Right atrium auricular region (tissue), 2 donors: ENCODE measurements at regions not wholly inside any gene's neighbourhood (a gene's known extent, or its start where the extent isn't known, plus 50 kb on each side); places are given as distances from the start of the nearest gene placed in this dataset.
A peak's percentile ranks its signal among the peaks of the same experiment; 100 is the strongest.
"Not testable (repeated sequence)": the region's sequence is repeated elsewhere in the genome, so short reads cannot be mapped to it uniquely, and the experiment has no call there.

Experiments used
- DNase-seq: peaks from one replicate; pipeline ENCODE4 v3.0.0-alpha.2; 2019; ENCODE audit warnings: low spot score
- H3K27ac ChIP-seq, 2 donors: fragments of 200-600 bp; sonication (generic); 1 replicate in 1 of 2; 2 replicates in 1 of 2; pipeline ENCODE4 v1.5.1; 2016 to 2019
- H3K27me3 ChIP-seq, 2 donors: fragments of 200-600 bp; sonication (generic); one replicate each; pipeline versions ENCODE4 v1.5.1 to v1.6.0; 2017 to 2019
- H3K36me3 ChIP-seq: fragments of 200-600 bp; sonication (generic); one replicate; pipeline ENCODE4 v1.5.1; 2016
- H3K4me1 ChIP-seq, 2 donors: fragments of 200-600 bp; sonication (generic); one replicate each; pipeline versions ENCODE4 v1.5.1 to v1.6.0; 2017 to 2019
- H3K4me3 ChIP-seq, 2 donors: fragments of 200-600 bp; sonication (generic); 1 replicate in 1 of 2; 2 replicates in 1 of 2; pipeline ENCODE4 v1.5.1; 2017 to 2019; ENCODE audit warnings: mild to moderate bottlenecking in 1 of 2, moderate library complexity in 1 of 2
- H3K9me3 ChIP-seq, 2 donors: fragments of 200-600 bp; sonication (generic); one replicate each; pipeline ENCODE4 v1.5.1; 2019
- TF ChIP-seq, protein P1 (sequence below), 2 donors: fragments of 200-600 bp; sonication (generic); IDR thresholded peaks; one replicate each; pipeline ENCODE4 v1.5.1; 2019; ENCODE audit warnings: antibody characterized with exemption in 2 of 2

DNA sequence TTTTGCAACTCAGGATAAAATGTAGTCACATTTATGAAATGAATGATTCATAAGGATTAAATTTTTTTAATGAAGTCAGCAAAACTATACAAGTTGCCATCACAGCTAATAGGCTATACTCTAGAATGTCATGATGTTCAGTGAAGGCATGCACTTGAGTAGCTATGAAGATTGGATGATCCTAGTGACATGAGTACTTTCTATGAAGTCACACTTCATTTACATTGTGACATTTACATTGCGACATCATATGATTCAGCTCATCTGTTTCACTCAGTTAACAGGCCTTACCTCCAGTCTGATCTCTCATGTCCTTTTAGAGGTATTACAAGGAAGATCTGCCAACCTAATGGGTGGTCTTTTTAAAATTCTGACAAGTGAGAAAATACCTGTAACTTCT is 82.7 kb upstream of the FGF13 start:
- H3K4me1 ChIP-seq, result no peaks in the 10 kb centered on the region
- TF ChIP-seq, protein P1, sequence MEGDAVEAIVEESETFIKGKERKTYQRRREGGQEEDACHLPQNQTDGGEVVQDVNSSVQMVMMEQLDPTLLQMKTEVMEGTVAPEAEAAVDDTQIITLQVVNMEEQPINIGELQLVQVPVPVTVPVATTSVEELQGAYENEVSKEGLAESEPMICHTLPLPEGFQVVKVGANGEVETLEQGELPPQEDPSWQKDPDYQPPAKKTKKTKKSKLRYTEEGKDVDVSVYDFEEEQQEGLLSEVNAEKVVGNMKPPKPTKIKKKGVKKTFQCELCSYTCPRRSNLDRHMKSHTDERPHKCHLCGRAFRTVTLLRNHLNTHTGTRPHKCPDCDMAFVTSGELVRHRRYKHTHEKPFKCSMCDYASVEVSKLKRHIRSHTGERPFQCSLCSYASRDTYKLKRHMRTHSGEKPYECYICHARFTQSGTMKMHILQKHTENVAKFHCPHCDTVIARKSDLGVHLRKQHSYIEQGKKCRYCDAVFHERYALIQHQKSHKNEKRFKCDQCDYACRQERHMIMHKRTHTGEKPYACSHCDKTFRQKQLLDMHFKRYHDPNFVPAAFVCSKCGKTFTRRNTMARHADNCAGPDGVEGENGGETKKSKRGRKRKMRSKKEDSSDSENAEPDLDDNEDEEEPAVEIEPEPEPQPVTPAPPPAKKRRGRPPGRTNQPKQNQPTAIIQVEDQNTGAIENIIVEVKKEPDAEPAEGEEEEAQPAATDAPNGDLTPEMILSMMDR (IDR thresholded peaks at IDR 0.05), result no peak
- H3K27me3 ChIP-seq, result no peaks in the 10 kb centered on the region
- no peak overlapping the region for H3K4me3 ChIP-seq
- H3K9me3 ChIP-seq, result no peaks in the 10 kb centered on the region
- H3K27ac ChIP-seq, result no peak overlapping the region
- no peaks in the 10 kb centered on the region for H3K36me3 ChIP-seq
- DNase-seq, result no peak

DNA sequence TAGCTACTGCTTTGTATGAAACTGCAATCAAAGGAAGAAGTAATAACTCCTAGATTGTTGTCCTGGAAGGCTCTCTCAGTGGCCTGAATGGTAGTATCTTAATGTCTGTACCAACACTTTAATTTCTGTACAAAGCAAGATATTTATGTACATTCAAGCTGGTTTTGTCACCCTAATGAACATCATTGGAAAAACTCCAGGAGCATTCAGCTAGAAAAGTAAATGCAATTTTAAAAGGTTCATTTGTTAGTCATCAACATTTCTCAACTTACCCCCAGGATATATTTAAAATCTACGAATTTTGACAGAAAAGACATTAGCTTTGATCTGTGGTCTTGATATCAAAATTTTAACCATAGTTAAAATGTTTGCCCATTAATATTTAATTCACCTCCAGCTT is 80.0 kb upstream of the FGF13 start:
- H3K27me3 ChIP-seq, result no peaks in the 10 kb centered on the region
- H3K27ac ChIP-seq, result no peak overlapping the region
- no peaks in the 10 kb centered on the region for H3K36me3 ChIP-seq
- TF ChIP-seq, protein P1 (IDR thresholded peaks at IDR 0.05), result no peak
- H3K4me3 ChIP-seq, result no peak overlapping the region
- DNase-seq, result no peak
- no peaks in the 10 kb centered on the region for H3K9me3 ChIP-seq
- no peaks in the 10 kb centered on the region for H3K4me1 ChIP-seq

DNA sequence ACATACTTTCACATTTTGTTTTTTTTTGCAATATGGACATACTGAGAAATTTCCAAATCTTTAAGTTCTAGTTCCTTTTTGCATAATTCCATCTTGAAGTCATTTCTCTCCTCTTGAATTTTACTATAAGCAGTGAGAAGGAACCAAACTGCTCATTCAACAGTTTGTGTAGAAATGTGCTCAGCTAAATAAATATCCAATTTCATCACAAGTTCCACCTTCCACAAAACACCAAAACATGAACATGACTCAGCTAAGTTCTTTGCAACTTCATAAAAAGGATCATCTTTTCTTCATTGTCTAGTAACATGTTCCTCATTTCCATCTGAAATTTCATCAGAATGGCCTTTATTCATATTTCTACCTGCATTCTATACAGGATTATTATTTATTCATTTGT is 77.3 kb upstream of the FGF13 start:
- H3K36me3 ChIP-seq, result no peaks in the 10 kb centered on the region
- no peak for DNase-seq
- no peak overlapping the region for H3K4me3 ChIP-seq
- H3K27ac ChIP-seq, result no peak overlapping the region
- H3K27me3 ChIP-seq, result no peaks in the 10 kb centered on the region
- no peaks in the 10 kb centered on the region for H3K9me3 ChIP-seq
- TF ChIP-seq, protein P1 (IDR thresholded peaks at IDR 0.05), result no peak
- H3K4me1 ChIP-seq, result no peaks in the 10 kb centered on the region

DNA sequence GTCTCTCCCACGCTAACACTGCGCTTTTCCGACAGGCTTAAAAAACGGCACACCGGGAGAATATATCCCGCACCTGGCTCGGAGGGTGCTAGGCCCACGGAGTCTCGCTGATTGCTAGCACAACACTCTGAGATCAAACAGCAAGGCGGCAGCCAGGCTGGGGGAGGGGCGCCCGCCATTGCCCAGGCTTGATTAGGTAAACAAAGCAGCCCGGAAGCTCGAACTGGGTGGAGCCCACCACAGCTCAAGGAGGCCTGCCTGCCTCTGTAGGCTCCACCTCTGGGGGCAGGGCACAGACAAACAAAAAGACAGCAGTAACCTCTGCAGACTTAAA is 67.0 kb upstream of the FGF13 start:
- not testable (repeated sequence) for H3K9me3 ChIP-seq, DNase-seq, H3K36me3 ChIP-seq, H3K4me3 ChIP-seq, H3K4me1 ChIP-seq, H3K27ac ChIP-seq, H3K27me3 ChIP-seq

DNA sequence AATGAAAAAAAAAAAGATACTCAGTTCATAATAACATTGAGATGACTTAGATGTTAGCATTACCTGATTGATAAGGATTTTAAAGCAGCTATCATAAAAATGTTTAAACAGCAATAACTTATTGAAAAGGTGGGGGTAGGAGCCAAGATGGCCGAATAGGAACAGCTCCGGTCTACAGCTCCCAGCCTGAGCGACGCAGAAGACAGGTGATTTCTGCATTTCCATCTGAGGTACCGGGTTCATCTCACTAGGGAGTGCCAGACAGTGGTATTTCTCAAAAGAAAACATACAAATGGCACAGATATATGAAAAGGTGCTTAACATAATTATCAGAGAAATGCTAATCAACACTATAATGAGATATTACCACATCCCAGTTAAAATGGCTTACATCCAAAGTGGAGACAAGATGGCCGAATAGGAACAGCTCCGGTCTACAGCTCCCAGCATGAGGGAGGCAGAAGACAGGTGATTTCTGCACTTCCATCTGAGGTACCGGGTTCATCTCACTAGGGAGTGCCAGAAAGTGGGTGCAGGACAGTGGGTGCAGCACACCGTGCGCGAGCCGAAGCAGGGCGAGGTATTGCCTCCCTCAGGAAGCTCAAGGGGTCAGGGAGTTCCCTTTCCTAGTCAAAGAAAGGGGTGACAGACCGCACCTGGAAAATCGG is 66.5 kb upstream of the FGF13 start:
- H3K27ac ChIP-seq, H3K36me3 ChIP-seq, H3K4me1 ChIP-seq, H3K9me3 ChIP-seq, DNase-seq, H3K4me3 ChIP-seq, H3K27me3 ChIP-seq: not testable (repeated sequence)

DNA sequence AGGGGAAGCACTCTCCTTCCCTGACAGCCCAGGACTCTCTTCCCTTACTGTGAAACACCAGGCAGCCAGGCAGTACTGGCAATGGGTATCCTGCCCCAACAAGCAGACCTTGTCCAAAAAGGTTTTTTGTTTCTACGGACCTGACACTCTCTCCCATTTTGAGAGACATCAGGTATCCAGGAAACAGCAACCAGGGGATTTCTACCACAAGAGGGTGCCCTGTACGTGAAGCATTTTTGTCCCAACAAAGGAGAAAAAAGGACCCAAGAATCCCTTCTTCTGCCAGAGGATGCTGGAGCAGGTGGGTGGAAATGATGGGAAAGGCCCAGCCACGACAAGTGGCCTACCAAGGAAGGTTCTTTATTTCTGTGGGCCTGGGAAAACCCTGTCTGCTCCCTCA is 65.7 kb upstream of the FGF13 start:
- Histone ChIP-seq H3K4me1 (no peaks in the 10 kb centered on the region), H3K4me3 (no peak overlapping the region), H3K36me3 (no peaks in the 10 kb centered on the region), H3K9me3 (no peaks in the 10 kb centered on the region), H3K27me3 (no peaks in the 10 kb centered on the region), H3K27ac (no peak overlapping the region)
- DNase-seq, result no peak
- TF ChIP-seq, protein P1 (IDR thresholded peaks at IDR 0.05), result no peak

DNA sequence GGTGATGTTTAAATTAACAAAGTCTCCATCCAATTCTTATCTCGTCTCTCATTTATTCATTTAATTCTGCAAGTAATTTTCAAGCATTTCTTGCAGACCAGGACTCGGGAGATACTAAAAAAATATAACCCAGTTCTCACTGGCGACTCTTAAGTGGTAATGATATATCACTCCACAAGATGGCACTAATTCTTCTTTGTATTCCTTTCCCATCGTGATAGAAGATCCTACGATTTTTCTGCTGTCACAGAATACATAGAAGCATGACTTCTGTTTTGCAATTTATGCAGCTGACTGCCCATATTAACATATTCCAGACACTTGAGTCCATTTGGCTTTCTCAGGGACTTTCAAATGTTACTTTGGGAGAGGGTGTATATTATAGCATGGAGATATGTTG is 64.0 kb upstream of the FGF13 start:
- H3K4me1 ChIP-seq, result no peaks in the 10 kb centered on the region
- TF ChIP-seq, protein P1 (IDR thresholded peaks at IDR 0.05), result peak in 1 of 2 donors; percentile 56
- no peaks in the 10 kb centered on the region for H3K27me3 ChIP-seq

More for the DNA sequence above, 64.0 kb upstream of the FGF13 start:
- no peaks in the 10 kb centered on the region for H3K9me3 ChIP-seq
- no peaks in the 10 kb centered on the region for H3K36me3 ChIP-seq
- H3K27ac ChIP-seq, result no peak overlapping the region
- H3K4me3 ChIP-seq, result no peak overlapping the region
- DNase-seq, result no peak
